OCI-LY1 (cell line): ENCODE measurements at regions not wholly inside any gene's neighbourhood (a gene's known extent, or its start where the extent isn't known, plus 50 kb on each side); places are given as distances from the start of the nearest gene placed in this dataset.

Experiments
- H2AFZ ChIP-seq: fragments of 200-600 bp; sonication (generic), shearing (Covaris generic); 2 replicates; pipeline ENCODE4 v1.6.0; 2014; ENCODE audit warnings: antibody characterized with exemption, mild to moderate bottlenecking, low read length
- H3F3A ChIP-seq: fragments of 200-600 bp; sonication (generic), shearing (Covaris generic); 2 replicates; pipeline ENCODE4 v1.6.0; 2014; ENCODE audit warnings: mild to moderate bottlenecking, antibody characterized with exemption, low read length, moderate library complexity; ENCODE audit not compliant: insufficient read depth
- H3K27ac ChIP-seq: fragments of 200-600 bp; sonication (generic); 2 replicates; pipeline ENCODE4 v1.5.1; 2014; ENCODE audit warnings: low read length, mixed run types, mild to moderate bottlenecking, low read depth; ENCODE audit not compliant: poor library complexity, severe bottlenecking
- H3K27me3 ChIP-seq: fragments of 200-600 bp; sonication (generic); 2 replicates; pipeline ENCODE4 v1.6.0; 2014; ENCODE audit warnings: antibody characterized with exemption, mild to moderate bottlenecking, low read length, moderate library complexity; ENCODE audit not compliant: insufficient read depth
- H3K36me3 ChIP-seq: fragments of 200-600 bp; sonication (generic); 2 replicates; pipeline ENCODE4 v1.6.1; 2014; ENCODE audit warnings: mild to moderate bottlenecking, antibody characterized with exemption, low read length, moderate library complexity, mixed read lengths; ENCODE audit not compliant: insufficient read depth
- H3K4me1 ChIP-seq: fragments of 200-600 bp; sonication (generic); 2 replicates; pipeline ENCODE4 v1.5.1; 2014; ENCODE audit warnings: mild to moderate bottlenecking, low read length, moderate library complexity; ENCODE audit not compliant: insufficient read depth, severe bottlenecking
- H3K4me2 ChIP-seq: fragments of 200-600 bp; sonication (generic), shearing (Covaris generic); 2 replicates; pipeline ENCODE4 v1.6.1; 2014; ENCODE audit warnings: low read length
- H3K4me3 ChIP-seq: fragments of 200-600 bp; sonication (generic); 2 replicates; pipeline ENCODE4 v1.5.1; 2014; ENCODE audit warnings: low read length, low read depth, mild to moderate bottlenecking, mixed read lengths; ENCODE audit not compliant: poor library complexity, severe bottlenecking
- H3K79me2 ChIP-seq: fragments of 200-600 bp; shearing (Covaris generic); 2 replicates; pipeline ENCODE4 v1.6.1; 2016; ENCODE audit warnings: mixed run types, low read length, mixed read lengths; ENCODE audit not compliant: insufficient read depth
- H3K9ac ChIP-seq: fragments of 200-600 bp; sonication (generic), shearing (Covaris generic); 2 replicates; pipeline ENCODE4 v1.6.1; 2014; ENCODE audit warnings: mild to moderate bottlenecking, low read length, mixed read lengths
- H3K9me2 ChIP-seq: fragments of 200-600 bp; sonication (generic), shearing (Covaris generic); 2 replicates; pipeline ENCODE4 v1.6.1; 2014; ENCODE audit warnings: low read depth, mild to moderate bottlenecking, low read length, mixed read lengths
- H3K9me3 ChIP-seq: fragments of 200-600 bp; shearing (Covaris generic); 2 replicates; pipeline ENCODE4 v1.6.1; 2014; ENCODE audit warnings: low read length, mixed read lengths
- H4K20me1 ChIP-seq: fragments of 200-600 bp; sonication (generic), shearing (Covaris generic); 2 replicates; pipeline ENCODE4 v1.6.0; 2016; ENCODE audit warnings: mild to moderate bottlenecking, low read length; ENCODE audit not compliant: insufficient read depth
- EZH2 ChIP-seq: fragments of 200-600 bp; sonication (generic), shearing (Covaris generic); IDR thresholded peaks from 2 replicates; pipeline ENCODE4 v1.8.0; 2017; ENCODE audit warnings: borderline replicate concordance, mixed run types, mild to moderate bottlenecking, antibody characterized with exemption, low read length, moderate library complexity, mixed read lengths
- TF ChIP-seq, protein P1 (sequence below): fragments of 200-600 bp; sonication (generic), shearing (Covaris generic); IDR thresholded peaks from 2 replicates; pipeline ENCODE4 v1.5.1; 2017; ENCODE audit warnings: mild to moderate bottlenecking, antibody characterized with exemption, low read length, moderate library complexity, mixed read lengths

- Histone ChIP-seq H3K9me2 (no peaks in the 10 kb centered on the region), H3K27ac (no peak overlapping the region), H2AFZ (no peak overlapping the region), H3K4me1 (no peaks in the 10 kb centered on the region), H3K4me3 (no peak overlapping the region), H3K9ac (no peak overlapping the region), H4K20me1 (no peaks in the 10 kb centered on the region), H3K79me2 (no peaks in the 10 kb centered on the region), H3F3A (no peaks in the 10 kb centered on the region), H3K9me3 (no peaks in the 10 kb centered on the region), H3K36me3 (no peaks in the 10 kb centered on the region), H3K27me3 (no peaks in the 10 kb centered on the region), H3K4me2 (no peak overlapping the region)
- no peak for TF ChIP-seq EZH2
- TF ChIP-seq, protein P1, sequence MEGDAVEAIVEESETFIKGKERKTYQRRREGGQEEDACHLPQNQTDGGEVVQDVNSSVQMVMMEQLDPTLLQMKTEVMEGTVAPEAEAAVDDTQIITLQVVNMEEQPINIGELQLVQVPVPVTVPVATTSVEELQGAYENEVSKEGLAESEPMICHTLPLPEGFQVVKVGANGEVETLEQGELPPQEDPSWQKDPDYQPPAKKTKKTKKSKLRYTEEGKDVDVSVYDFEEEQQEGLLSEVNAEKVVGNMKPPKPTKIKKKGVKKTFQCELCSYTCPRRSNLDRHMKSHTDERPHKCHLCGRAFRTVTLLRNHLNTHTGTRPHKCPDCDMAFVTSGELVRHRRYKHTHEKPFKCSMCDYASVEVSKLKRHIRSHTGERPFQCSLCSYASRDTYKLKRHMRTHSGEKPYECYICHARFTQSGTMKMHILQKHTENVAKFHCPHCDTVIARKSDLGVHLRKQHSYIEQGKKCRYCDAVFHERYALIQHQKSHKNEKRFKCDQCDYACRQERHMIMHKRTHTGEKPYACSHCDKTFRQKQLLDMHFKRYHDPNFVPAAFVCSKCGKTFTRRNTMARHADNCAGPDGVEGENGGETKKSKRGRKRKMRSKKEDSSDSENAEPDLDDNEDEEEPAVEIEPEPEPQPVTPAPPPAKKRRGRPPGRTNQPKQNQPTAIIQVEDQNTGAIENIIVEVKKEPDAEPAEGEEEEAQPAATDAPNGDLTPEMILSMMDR: no peak
Measured at GRCh38 chr18:73708591-73708990, 439.0 kb downstream of the FBXO15 start.

- TF ChIP-seq, protein P1: no peak
- no peak for TF ChIP-seq EZH2
- H3K9ac ChIP-seq: no peak overlapping the region
- no peaks in the 10 kb centered on the region for H4K20me1 ChIP-seq
Measured at GRCh38 chr18:73707035-73707434, 440.6 kb downstream of the FBXO15 start.

GRCh38 chr18:73697353-73697752, 450.3 kb downstream of the FBXO15 start:
- TF ChIP-seq EZH2: no peak
- TF ChIP-seq, protein P1: no peak
- Histone ChIP-seq H4K20me1 (no peaks in the 10 kb centered on the region), H3K27me3 (no peaks in the 10 kb centered on the region), H3K4me1 (no peaks in the 10 kb centered on the region), H3K4me2 (no peak overlapping the region), H3K27ac (no peak overlapping the region), H2AFZ (no peak overlapping the region), H3K79me2 (no peaks in the 10 kb centered on the region), H3K4me3 (no peak overlapping the region), H3K36me3 (no peaks in the 10 kb centered on the region), H3K9me2 (no peaks in the 10 kb centered on the region), H3K9ac (no peak overlapping the region), H3K9me3 (no peaks in the 10 kb centered on the region), H3F3A (no peaks in the 10 kb centered on the region)

More at GRCh38 chr18:73707035-73707434, 440.6 kb downstream of the FBXO15 start:
- Histone ChIP-seq H3K9me3 (no peaks in the 10 kb centered on the region), H3K9me2 (no peaks in the 10 kb centered on the region), H3K4me1 (no peaks in the 10 kb centered on the region), H2AFZ (no peak overlapping the region), H3K79me2 (no peaks in the 10 kb centered on the region), H3K27ac (no peak overlapping the region), H3K4me3 (no peak overlapping the region), H3K36me3 (no peaks in the 10 kb centered on the region), H3F3A (no peaks in the 10 kb centered on the region), H3K4me2 (no peak overlapping the region), H3K27me3 (no peaks in the 10 kb centered on the region)
